ENCODE measurements at regions not wholly inside any gene's neighbourhood (a gene's known extent, or its start where the extent isn't known, plus 50 kb on each side); places are given as distances from the start of the nearest gene placed in this dataset.
A peak's percentile ranks its signal among the peaks of the same experiment; 100 is the strongest.
"Not testable (repeated sequence)": the region's sequence is repeated elsewhere in the genome, so short reads cannot be mapped to it uniquely, and the experiment has no call there.

DNA sequence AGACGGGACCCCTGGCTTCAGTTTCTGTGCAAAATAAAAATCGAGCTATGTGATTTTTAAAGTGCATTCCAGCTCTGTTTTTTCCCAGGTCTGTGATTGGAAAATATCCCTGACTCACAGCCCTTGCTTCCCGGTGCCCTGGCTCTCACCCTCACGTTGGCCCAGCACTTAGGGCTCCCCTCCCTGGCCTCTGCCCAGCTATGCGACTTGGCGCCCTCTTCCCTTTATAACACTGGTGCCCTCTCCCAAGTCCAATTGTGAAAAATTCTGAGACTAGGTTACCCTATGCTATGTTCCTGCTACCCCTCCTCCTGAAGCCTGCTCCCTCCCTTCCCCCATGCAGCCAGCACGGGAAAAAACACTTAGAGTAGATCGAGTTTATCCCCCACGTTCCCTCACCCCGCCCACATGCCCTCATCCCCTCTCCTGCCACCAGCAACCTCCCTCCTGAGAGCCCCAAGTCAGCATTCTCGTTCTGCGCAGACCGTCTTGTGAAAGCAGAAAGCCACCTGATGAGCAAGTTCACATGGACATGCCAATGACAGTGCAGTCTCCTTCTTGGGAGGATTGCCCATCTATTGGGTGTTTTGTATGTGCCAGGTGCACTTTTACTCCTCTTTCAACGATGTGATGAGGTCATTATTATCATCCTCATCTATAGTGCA lies 228.8 kb downstream of the VAPA start:
- no peak for DNase-seq

DNA sequence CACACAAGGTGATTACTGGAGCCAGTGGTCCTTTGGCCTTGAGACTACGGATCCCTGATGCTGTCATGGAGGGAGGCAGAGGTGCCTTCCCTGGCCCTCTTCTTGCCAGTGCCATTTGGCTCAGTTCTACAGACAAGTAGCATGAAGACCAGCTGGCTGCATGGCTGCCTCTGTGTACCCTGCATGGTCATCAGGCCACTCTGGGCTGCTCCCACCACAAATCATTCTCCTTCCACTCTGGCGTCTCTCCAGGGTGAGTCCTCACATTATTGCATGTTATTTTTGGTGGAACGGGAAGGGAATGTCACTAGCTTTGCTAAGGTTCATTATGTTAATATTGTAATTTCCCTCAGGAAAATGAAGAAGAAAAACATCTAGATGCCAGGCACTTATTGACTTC lies 229.8 kb downstream of the VAPA start:
- DNase-seq, result no peak

DNA sequence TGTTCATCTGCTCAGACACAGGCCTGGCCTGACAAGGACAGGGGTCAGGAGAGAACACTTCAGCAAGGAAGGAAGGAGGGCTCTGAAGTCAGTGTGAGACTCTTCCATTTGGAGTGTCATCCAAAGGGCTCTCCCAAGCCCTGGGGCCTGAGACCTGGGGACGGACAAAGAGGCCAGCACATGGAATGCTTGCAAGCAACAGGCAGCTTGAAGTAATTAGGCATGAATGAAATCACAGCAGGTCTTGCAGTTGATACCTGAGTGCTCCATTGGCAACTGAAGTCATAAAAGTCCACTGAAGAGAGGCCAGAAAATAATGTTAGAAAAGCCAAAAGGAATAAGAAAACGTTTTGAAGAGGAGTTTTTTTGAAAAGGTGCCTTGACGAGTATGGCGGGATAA lies 231.7 kb downstream of the VAPA start:
- no peak for DNase-seq

DNA sequence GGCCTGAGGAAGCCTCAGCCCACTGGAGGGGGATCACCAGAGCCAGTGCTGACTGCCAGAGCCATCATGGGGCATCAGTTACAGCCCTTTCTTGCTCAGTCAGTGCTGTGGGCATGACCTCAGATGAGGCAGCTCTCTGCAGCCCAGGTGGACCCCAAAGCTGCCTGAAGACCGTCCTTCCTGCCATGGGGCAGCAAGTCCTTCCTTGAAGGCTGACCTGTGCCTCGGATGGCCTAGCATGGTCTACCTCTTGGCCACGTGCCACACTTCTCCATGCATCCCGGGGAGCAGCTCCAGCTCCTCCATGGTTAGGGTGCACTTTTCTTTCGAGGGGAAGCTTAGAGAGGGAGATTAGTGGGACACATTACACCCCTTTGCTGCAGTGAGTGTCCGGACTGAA lies 233.4 kb downstream of the VAPA start:
- no peak for DNase-seq

DNA sequence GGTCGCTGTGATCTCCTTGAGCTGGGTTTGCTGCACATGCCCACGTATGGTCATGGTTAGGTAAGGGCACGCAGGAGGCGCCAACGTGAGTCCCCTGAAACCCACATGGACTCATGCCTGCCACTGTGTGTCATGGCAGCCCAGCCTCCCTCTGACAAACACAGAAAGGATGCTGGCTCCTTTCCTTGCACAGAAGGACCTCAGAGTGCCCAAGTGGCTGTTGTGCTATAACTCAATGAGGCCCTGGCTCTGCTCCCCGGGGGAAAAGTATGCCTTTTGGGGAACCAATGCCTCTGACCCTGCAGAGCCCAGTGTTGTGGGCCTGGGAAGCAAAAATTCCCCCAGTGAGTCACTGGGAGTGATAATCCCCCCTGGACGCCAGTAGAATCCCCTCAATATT lies 233.9 kb downstream of the VAPA start:
- no peak for DNase-seq

DNA sequence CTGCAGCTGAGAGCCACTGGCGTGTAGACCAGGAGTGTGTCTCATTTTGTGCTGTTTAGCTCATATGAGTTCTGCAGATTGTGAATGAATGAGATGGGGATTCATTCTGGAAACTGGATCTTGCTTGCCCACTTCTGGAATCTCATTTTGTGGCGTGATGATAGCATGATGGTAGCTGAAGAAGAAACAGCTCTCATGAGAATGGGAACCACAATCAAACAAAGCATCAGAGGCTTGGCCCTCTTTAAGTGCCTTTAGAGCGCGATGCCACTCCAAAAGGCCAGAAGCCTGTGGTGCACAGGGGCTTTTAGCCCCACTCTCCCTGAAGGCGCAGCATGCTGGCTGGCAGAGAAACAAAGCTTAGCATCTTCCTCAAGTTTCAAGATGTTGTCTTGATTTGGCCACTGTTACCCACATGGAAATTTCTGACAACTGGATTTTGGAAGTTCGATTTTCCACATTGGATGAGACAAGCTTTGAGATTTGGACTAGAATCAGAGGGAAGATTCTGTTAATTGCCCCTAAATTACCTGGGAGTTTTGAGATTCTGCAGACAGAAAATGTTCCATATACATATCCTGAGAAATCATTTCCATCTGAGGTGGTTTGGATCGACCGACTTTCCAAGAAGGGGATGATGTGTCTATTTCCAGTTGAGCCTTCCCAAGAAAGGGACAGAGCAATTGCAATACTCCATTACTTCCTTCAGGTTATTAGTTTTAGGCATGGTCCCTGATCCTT lies 234.5 kb downstream of the VAPA start:
- DNase-seq, result no peak

DNA sequence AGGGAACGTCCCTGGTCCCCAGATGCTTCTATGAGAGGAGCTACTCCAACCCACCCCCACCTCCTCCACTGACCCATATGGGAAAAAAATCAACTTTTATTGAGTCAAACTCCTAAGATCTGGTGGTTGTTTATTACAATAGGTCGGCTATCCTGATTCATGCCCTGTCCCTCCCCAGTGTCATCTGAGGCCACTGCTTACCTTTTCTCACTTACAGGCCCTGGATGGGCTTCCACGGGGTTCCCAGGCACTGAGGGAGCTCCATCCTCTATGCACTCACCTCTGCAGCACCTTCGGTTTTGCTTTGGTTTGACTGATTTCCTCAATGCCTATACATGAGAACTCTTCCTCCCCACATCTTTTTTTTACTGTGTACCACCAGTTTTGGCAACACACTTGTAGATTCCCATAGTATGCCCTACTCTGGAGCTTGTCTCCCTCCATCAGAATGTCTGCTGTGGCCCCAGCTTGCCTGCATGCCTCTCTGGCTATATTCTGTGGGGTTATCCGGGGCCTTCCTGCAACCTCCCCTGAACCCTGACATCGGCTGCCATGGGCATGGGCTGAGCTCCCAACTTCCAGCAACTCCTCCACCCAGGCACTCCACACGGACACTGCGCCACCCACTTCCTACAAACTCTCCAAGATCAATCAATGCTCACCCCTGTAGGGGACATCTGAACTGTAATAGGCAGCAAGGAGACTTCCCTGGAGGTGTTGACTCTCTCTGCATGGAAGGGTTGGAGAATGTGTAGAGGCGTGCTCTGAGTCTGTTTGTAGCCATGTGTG lies 236.1 kb downstream of the VAPA start:
- DNase-seq, result no peak

DNA sequence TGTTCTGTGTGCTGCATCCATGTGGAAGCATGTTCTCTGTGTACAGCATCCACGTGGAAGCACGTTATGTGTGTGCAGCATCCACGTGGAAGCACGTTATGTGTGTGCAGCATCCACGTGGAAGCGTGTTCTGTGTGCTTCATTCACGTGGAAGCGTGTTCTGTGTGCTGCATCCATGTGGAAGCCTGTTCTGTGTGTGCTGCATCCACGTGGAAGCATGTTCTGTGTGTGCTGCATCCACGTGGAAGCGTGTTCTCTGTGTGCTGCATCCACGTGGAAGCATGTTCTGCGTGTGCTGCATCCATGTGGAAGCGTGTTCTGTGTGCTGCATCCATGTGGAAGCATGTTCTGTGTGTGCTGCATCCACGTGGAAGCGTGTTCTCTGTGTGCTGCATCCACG lies 236.8 kb downstream of the VAPA start:
- not testable (repeated sequence) for DNase-seq

DNA sequence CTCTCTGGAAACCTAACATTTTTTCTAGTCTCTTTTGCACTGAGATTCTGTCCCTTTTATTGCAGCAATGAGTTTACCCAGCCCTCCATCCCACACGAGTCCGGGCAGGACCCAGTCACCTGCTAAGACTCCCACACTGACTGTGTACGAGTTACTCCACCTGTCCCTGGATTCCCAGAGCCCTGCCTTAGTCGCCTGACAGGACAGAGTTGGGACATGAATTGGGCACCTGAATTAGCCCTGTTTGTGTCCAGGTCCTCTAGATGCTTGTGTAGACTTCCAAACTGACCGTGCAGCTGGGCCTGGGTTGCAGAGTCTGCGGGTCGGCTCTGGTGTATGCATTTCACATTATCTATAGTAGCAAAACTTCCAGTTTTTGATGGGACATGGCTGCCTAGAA lies 238.7 kb downstream of the VAPA start:
- DNase-seq, result no peak

DNA sequence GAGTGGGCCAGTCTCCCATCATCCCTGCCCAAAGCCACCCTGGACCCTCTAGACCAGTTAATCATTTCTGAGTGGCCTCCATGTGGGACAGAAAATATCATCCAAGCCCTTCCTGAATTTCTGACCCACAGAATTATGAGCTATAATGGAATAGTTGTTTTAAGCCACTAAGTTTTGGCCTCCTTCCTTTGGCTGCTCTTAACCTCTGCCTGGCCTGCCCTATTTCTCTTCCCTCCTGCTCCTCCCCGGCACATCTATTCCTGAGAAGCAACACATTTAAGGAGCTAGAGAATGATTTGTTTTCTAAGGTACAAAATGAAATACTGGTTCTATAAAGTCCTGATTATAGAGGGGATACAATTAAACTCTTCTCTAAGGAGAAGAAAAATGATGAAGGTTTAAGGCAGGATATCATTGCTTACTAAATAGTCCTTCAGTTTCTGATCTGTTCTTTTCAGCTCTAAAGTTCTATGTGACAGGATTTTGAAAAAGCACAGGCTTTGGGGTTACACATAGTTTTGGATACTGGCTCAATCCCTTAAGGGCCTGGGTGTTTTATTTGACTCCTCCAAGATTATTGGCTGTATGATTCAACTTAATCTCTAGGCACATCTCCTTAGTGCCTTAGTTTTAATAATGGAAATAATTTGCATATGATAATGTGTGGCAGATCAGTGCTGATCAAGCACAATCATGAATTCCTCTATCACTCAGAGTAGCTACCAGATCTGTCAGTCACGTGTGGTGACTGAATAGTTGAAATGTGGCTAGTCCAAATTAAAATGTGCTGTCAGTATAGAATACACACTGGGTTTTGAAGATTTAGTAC lies 240.3 kb downstream of the VAPA start:
- no peak for DNase-seq

DNA sequence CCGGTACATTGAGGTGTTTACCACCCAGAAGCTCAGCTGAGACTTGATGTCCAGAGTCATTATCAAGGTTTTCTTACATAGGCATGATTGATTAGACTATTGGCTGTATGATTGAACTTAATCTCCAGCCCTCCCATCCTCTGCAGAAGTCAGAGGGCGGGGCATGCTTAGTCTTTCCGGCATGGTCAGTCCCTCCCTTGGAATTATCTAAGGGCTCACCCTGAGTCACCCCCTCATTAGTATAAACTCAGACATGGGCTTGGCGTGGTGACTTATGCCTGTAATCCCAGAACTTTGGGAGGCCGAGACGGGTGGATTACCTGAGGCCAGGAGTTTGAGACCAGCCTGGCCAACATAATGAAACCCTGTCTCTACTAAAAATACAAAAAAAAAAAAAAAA lies 243.9 kb downstream of the VAPA start:
- DNase-seq, result no peak

DNA sequence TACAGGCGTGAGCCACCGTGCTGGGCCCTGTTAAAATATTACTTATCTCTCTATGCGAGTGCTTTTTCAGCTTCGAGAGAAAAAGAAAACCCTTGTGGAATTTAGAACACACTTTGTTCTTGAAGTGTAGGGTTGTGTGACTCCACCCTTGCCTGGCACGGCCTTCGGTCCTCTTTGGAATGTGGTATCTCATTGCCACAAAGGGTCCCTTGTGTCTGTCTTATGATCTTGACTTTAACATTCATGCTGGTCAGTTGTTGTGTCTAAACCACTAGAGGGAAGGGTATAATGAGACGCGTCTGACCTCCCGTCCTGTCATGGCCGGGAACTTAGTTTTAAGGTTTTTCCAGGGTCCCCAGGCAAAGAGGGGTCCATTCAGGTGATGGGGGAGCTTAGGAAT lies 246.4 kb downstream of the VAPA start:
- no peak for DNase-seq

DNA sequence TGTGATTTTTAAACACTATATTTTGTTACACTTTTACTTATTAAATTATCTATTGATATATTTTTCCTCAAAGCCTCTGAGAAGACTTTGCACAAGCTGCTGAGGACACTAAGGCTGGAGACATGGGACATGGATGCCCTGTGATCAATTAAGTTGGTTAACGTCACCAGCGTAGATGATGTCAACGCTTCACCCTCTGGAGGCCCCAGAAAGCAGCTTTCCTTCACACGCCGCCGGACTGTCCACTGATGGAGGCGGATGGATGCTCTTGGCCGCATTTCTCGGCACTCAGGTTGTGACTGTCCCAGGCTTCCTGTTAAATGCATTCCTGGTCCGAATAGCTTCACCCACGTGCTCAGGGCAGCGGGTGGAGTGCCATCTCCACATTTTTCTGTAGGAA lies 247.5 kb downstream of the VAPA start:
- DNase-seq, result no peak

DNA sequence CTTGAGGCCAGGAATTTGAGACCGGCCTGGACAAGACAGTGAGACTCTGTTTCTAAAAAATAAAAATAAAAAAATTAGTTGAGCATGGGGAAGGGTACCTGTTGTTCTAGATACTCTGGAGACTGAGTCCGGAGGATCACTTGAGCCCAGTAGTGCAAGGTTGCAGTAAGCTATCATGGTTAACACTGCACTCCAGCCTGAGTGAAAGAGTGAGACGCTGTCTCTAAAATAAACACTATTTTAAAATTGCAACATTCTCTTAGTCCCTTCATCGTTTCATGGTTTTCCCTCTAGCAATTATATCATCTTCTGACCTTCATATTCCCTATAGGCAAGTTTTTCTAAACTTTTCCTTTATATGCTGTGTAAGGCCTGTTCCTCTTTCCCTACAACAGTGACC lies 248.5 kb downstream of the VAPA start:
- no peak for DNase-seq

DNA sequence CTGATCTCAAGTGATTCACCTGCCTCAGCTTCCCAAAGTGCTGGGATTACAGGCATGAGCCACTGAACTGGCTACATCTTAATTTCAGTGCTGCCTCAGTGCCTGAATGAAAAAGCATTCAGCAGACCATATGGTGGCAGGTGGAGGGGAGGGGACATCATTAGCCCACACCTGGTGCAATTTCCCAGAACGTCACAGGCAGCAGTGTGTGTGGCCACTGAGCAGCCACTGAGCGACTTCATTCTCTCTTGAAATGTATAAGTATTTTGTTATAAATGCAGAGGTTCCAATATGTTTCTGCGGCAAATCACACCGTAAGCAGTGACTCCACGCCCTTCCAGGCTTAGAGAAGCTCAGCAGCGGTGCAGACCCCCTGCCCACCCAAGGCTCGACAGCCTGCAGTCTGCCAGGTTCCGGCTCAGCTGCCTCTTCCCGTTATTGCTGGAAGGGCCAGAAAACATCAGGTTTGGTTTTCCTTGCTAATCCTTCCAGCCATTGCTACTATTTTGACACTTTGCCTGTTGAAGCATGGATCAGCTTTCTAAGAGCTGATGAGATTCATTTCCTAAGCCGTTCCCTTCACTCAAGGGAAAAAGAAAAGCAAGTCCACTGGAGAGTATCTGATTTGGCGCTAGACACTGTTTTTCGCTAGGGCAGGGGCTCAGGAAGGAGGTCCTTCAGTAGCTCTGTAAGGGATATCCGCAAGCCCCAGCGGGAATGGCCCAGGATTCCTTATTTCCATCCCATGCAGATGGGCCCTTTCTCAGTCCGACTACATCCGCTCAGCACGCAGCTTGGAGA lies 250.7 kb downstream of the VAPA start:
- DNase-seq, result peak; percentile 89 to 95

DNA sequence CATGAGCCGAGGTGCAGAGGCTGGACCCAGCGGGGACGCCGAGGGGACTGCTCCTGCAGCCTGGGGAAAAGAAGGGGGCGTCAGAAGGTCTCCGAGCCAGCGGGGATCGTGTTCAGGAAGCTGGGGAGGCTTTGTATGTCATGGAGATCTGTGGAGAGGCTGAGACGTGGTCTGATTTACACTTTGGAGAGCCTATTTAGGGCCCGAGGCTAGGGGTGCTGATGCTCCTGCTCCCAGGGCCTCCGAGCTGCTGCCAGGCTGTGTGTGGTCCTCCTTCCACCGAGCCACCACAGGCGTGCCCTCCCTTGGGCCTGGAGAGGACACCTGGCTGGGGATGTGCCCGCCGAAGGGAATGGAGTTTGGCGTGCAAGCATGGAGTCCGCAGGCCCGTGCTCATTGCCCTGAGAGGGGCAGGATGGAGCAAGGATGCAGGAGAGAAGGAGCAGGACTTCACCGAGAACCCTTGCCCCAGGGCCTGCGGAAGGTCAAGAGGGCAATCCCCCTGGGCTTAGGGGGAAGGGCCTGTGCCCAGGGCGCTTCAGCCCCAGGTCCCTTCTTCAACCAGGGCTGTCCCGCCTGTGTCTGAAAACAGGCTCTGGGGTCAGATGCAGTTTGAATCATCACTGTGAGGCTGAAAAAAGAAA lies 252.5 kb downstream of the VAPA start:
- no peak for DNase-seq

DNA sequence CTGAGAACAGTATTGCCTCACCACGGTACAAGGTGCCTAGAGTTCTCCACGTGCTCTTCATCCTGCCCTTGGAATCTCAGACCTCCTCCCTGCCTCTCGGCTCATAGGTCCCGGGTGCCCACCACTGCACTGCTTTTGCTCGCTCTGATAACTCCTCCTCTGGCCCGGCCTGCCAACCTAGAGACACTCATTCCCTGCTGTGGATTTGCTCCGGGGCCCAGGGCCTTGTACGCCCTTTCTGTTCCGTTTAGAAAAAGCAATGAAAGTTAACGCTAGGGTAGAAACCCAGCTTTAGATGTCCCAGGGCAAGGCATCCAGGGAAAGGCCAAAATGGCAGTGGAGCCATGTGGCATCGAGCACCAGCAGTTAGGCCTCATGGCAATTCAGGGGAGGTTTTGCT lies 253.9 kb downstream of the VAPA start:
- DNase-seq, result no peak

DNA sequence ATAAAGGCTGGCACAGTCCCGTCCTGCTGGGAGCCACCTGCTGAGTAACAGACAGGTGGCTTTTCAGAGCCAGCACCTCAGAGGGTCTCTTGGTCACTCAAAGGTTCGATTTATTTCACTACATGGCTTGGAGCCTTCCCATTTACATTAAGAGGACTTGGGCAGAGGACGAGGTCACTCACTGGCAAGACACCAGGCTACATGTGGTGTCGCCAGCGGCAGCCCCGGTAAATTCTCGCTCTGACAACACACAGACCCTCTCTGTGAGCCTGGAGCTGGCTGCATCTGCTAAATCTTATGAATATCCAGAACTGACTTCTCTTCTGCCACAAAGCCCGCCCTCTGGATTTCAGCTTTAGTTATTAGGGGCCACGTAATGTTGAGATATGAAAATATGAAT lies 254.7 kb downstream of the VAPA start:
- no peak for DNase-seq

DNA sequence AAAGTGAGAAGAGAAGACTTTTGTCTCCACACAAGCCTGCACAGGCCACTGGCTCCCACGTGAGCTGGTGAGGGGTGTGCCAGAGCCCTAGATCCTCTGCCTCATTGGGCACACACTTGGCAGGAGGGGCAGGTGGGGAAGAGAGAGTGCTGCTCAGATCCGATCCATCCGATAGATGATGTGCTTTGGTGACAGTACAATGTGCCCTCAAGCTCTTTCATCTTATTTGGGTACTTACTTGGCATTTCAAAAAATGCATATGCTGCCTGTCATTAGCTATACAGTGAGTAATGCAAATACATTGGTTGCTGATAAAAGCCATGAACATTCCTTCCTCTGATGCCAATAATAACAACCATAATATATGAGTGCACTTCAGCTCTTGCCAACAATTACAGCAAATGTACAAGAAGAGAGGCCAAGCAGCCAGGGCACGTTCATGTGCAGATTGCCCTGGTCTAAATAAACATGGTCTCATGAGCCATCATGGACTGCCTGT lies 255.3 kb downstream of the VAPA start:
- no peak for DNase-seq

DNA sequence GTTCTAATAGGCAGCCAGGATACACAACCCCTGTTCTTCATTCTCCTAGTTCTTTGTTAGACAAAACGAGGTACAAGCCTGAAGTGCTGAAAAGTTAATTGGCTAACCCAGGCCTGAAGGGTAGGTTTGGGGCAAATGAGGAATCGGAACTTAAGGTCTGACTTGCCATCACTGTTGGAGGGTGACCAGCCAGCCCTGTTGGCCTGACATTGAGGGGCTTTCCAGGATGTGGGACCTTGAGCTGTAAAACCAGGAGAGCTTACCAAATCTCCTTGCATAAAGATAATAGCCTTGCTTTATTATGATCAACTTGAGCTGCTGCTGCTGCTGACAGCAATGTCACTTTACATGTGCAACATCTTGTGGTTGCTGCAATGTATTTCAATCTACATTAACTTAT lies 256.0 kb downstream of the VAPA start:
- no peak for DNase-seq

DNA sequence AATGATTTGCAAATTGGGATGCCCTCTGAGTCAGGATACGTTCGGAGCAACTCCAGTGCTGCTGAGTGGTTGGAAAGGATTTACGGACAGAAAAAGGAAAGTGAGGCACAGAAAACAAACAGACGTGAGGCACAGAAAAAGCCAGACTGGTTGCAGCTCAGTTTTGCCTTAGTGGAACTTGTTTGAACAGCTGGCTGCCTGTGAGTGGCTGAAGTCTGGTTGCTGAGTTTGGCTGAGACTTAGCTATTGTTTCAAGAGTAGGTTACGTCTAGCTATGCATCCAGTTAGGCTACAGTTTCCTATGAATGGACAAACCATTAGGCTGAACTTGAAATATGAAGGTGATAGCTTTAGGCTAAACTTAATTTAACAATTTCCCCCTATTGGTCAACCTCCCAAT lies 256.6 kb downstream of the VAPA start:
- no peak for DNase-seq

DNA sequence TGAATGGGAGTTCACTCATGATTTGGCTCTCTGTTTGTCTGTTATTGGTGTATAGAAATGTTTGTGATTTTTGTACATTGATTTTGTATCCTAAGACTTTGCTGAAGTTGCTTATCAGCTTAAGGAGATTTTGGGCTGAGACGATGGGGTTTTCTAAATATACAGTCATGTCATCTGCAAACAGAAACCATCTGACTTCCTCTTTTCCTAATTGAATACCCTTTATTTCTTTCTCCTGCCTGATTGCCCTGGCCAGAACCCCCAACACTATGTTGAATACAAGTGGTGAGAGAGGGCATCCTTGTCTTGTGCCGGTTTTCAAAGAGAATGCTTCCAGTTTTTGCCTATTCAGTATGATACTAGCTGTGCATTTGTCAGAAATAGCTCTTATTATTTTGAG lies 261.5 kb downstream of the VAPA start:
- not testable (repeated sequence) for DNase-seq

Data from NCI-H524 (cell line).